ENCODE measurements at regions not wholly inside any gene's neighbourhood (a gene's known extent, or its start where the extent isn't known, plus 50 kb on each side); places are given as distances from the start of the nearest gene placed in this dataset.
"Not testable (repeated sequence)": the region's sequence is repeated elsewhere in the genome, so short reads cannot be mapped to it uniquely, and the experiment has no call there.

GRCh38 chr9:7456377-7456776 lies 343.2 kb downstream of the DMAC1 start:
- TF ChIP-seq TAF1 (IDR thresholded peaks at IDR 0.05; ENCODE audit: borderline replicate concordance, low read depth, low read length) (no peak), POLR2A (IDR thresholded peaks at IDR 0.05; ENCODE audit: low read depth, low read length) (no peak), POLR2AphosphoS5 (IDR thresholded peaks at IDR 0.05; ENCODE audit: low read depth, low read length) (no peak)
- DNase-seq (ENCODE audit: insufficient read length) (no peak), FAIRE-seq (no peak)

GRCh38 chr9:7454624-7455023 lies 345.0 kb downstream of the DMAC1 start:
- no peak for DNase-seq (ENCODE audit: insufficient read length)
- TF ChIP-seq POLR2A (IDR thresholded peaks at IDR 0.05; ENCODE audit: low read depth, low read length) (no peak), POLR2AphosphoS5 (IDR thresholded peaks at IDR 0.05; ENCODE audit: low read depth, low read length) (no peak), TAF1 (IDR thresholded peaks at IDR 0.05; ENCODE audit: borderline replicate concordance, low read depth, low read length) (no peak)
- FAIRE-seq: no peak

- no peak for FAIRE-seq
- TF ChIP-seq POLR2A (IDR thresholded peaks at IDR 0.05; ENCODE audit: low read depth, low read length): no peak
- TF ChIP-seq TAF1 (IDR thresholded peaks at IDR 0.05; ENCODE audit: borderline replicate concordance, low read depth, low read length): no peak
- no peak for TF ChIP-seq POLR2AphosphoS5 (IDR thresholded peaks at IDR 0.05; ENCODE audit: low read depth, low read length)
- DNase-seq (ENCODE audit: insufficient read length): no peak
These were observed 347.2 kb downstream of the DMAC1 start for GRCh38 chr9:7452378-7452777.

GRCh38 chr9:7451062-7451461 lies 348.5 kb downstream of the DMAC1 start:
- TF ChIP-seq TAF1 (IDR thresholded peaks at IDR 0.05; ENCODE audit: borderline replicate concordance, low read depth, low read length): no peak
- no peak for TF ChIP-seq POLR2A (IDR thresholded peaks at IDR 0.05; ENCODE audit: low read depth, low read length)
- no peak for TF ChIP-seq POLR2AphosphoS5 (IDR thresholded peaks at IDR 0.05; ENCODE audit: low read depth, low read length)
- FAIRE-seq (no peak), DNase-seq (ENCODE audit: insufficient read length) (no peak)

- TF ChIP-seq TAF1 (IDR thresholded peaks at IDR 0.05; ENCODE audit: borderline replicate concordance, low read depth, low read length) (no peak), POLR2AphosphoS5 (IDR thresholded peaks at IDR 0.05; ENCODE audit: low read depth, low read length) (no peak), POLR2A (IDR thresholded peaks at IDR 0.05; ENCODE audit: low read depth, low read length) (no peak)
- FAIRE-seq: no peak
- no peak for DNase-seq (ENCODE audit: insufficient read length)
These were observed 356.0 kb downstream of the DMAC1 start for GRCh38 chr9:7443541-7443940.

- FAIRE-seq (no peak), DNase-seq (ENCODE audit: insufficient read length) (no peak)
- no peak for TF ChIP-seq TAF1 (IDR thresholded peaks at IDR 0.05; ENCODE audit: borderline replicate concordance, low read depth, low read length)
- TF ChIP-seq POLR2AphosphoS5 (IDR thresholded peaks at IDR 0.05; ENCODE audit: low read depth, low read length): no peak
- TF ChIP-seq POLR2A (IDR thresholded peaks at IDR 0.05; ENCODE audit: low read depth, low read length): no peak
These were observed 360.1 kb downstream of the DMAC1 start for GRCh38 chr9:7439355-7439995.

- FAIRE-seq (no peak), DNase-seq (ENCODE audit: insufficient read length) (no peak)
- TF ChIP-seq POLR2A (IDR thresholded peaks at IDR 0.05; ENCODE audit: low read depth, low read length) (no peak), TAF1 (IDR thresholded peaks at IDR 0.05; ENCODE audit: borderline replicate concordance, low read depth, low read length) (no peak), POLR2AphosphoS5 (IDR thresholded peaks at IDR 0.05; ENCODE audit: low read depth, low read length) (no peak)
These were observed 362.8 kb downstream of the DMAC1 start for GRCh38 chr9:7436754-7437153.

GRCh38 chr9:7433508-7434292 lies 365.9 kb downstream of the DMAC1 start:
- no peak for FAIRE-seq
- no peak for TF ChIP-seq TAF1 (IDR thresholded peaks at IDR 0.05; ENCODE audit: borderline replicate concordance, low read depth, low read length)
- no peak for TF ChIP-seq POLR2AphosphoS5 (IDR thresholded peaks at IDR 0.05; ENCODE audit: low read depth, low read length)
- no peak for TF ChIP-seq POLR2A (IDR thresholded peaks at IDR 0.05; ENCODE audit: low read depth, low read length)
- DNase-seq (ENCODE audit: insufficient read length): no peak

GRCh38 chr9:7432989-7433388 lies 366.6 kb downstream of the DMAC1 start:
- no peak for TF ChIP-seq POLR2AphosphoS5 (IDR thresholded peaks at IDR 0.05; ENCODE audit: low read depth, low read length)
- no peak for TF ChIP-seq POLR2A (IDR thresholded peaks at IDR 0.05; ENCODE audit: low read depth, low read length)
- no peak for TF ChIP-seq TAF1 (IDR thresholded peaks at IDR 0.05; ENCODE audit: borderline replicate concordance, low read depth, low read length)
- no peak for DNase-seq (ENCODE audit: insufficient read length)
- FAIRE-seq: no peak

GRCh38 chr9:7417397-7417796 lies 382.2 kb downstream of the DMAC1 start:
- DNase-seq (ENCODE audit: insufficient read length); FAIRE-seq: not testable (repeated sequence)

- FAIRE-seq: no peak
- no peak for DNase-seq (ENCODE audit: insufficient read length)
- TF ChIP-seq TAF1 (IDR thresholded peaks at IDR 0.05; ENCODE audit: borderline replicate concordance, low read depth, low read length) (no peak), POLR2A (IDR thresholded peaks at IDR 0.05; ENCODE audit: low read depth, low read length) (no peak), POLR2AphosphoS5 (IDR thresholded peaks at IDR 0.05; ENCODE audit: low read depth, low read length) (no peak)
These were observed 383.7 kb downstream of the DMAC1 start for GRCh38 chr9:7415836-7416235.

GRCh38 chr9:7408845-7409244 lies 390.7 kb downstream of the DMAC1 start:
- TF ChIP-seq POLR2A (IDR thresholded peaks at IDR 0.05; ENCODE audit: low read depth, low read length): no peak
- TF ChIP-seq POLR2AphosphoS5 (IDR thresholded peaks at IDR 0.05; ENCODE audit: low read depth, low read length): no peak
- TF ChIP-seq TAF1 (IDR thresholded peaks at IDR 0.05; ENCODE audit: borderline replicate concordance, low read depth, low read length): no peak
- FAIRE-seq (no peak), DNase-seq (ENCODE audit: insufficient read length) (no peak)
